NCI-H524 treated with DMSO at 0.1 percent for 48 hours (cell line): ENCODE measurements at regions not wholly inside any gene's neighbourhood (a gene's known extent, or its start where the extent isn't known, plus 50 kb on each side); places are given as distances from the start of the nearest gene placed in this dataset.

Experiments
- DNase-seq: peaks from one replicate; lab custom pipeline; 2025; lab: John Stamatoyannopoulos, UW

DNA sequence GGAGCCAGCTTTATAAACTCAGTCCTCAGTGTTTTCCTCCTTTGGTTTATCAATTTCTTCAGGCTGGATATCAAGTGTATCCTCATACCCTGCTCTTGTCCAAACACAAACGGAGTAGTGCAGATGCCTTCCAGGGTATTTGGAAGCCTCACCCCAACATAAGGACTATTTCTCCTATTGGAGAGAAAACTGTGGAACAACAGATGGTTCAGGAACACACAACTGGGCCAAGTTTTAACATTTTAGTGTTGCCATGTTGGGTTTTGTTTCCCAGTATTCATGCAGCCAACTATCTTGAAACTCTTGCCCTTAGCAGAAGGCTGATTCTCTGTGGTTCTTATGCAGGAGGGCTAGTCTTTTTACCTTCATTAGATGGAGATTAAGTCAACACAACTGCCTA lies 398.1 kb downstream of the GABRB3 start:
- no peak for DNase-seq

DNA sequence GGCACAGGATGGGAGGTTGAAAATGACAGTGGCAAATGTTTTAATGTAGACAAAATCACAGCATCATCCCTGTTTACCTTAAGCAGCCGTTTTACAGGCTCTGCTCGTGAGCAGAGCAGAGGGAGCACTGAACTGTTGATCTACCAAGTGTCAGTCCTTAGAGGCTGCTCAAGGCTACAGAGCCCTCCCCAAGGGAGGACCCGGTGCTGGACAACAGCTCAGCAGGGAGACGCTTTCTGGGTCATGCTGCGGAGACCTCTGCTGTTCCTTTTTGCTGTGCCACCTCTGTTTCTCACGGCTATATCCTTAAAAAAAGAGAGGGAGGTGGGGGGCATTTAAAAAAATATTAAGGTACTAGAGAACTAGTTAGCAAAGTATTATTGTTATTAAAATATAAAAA lies 400.2 kb downstream of the GABRB3 start:
- no peak for DNase-seq

DNA sequence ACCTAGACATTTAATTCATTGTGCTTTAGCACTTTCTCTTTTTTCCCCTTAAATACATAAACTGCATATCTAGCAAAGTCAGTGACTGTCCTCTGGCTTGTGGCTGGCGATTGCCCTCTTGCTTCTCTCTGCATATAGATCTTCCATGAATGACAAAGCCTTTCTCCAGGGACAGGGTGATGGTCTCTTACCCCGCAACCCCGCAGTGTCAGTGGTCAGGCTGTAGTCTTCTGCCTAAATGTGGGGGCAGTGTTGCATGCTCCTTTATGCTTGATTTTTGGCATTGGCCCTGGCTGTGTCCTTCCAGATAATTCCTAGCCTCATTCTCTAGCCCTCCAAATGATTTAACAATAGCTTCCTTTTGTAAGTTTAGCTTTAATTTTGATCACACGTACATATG lies 407.8 kb downstream of the GABRB3 start:
- DNase-seq, result no peak

DNA sequence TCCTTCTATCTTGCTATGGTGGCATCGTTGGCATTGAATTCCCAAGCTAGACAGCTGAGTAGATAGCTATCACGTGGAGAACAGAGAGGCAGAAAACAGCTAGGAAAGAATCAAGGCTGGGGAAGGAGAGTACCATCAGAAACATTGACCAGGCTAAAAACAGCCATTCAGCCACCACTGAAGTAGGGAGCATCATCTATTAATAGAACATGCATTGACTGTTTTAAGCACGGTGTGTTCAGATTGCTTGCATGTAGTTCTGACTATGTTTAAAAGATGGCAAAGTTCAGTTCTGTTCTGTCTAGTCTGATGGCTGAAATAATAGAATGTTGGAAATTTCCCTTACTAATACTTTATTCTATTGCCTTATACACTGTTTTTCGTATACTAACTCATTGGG lies 413.0 kb downstream of the GABRB3 start:
- no peak for DNase-seq

DNA sequence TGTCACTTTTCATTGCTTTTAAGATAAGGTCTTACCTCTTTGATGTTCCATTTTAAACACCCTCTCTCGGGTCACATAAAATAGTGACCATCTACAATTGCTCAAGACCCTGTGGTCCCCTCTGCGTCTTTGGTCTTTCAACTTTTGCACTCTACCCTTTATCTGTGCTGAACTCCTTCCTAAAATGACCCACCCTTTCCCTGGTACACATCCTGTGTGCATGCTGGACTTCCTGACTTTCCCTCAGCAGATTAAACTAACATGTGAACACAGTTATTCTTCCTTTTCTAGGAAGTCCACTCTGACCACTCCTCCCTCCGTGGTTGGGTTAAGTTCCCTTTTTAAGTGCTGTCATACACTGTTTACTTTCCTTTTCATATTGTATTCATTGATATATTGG lies 414.2 kb downstream of the GABRB3 start:
- DNase-seq, result no peak

DNA sequence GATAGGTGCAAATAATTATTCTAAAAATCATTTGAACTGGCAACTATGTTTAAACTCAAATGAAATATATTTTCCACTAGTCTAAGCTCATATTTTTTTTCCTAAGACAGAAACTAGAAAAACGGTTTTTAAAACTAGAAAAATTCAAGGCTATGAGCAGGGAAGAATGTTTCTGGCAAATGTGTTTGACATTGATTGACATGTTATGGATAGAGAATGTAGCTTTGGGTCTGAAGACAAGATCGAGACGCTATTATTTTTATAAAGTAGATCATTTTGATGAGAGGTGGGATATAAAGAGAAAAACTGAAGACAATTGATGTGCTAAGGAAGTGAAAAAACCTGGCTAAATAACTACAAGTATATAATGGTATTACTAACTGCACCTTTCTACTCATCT lies 415.2 kb downstream of the GABRB3 start:
- no peak for DNase-seq

DNA sequence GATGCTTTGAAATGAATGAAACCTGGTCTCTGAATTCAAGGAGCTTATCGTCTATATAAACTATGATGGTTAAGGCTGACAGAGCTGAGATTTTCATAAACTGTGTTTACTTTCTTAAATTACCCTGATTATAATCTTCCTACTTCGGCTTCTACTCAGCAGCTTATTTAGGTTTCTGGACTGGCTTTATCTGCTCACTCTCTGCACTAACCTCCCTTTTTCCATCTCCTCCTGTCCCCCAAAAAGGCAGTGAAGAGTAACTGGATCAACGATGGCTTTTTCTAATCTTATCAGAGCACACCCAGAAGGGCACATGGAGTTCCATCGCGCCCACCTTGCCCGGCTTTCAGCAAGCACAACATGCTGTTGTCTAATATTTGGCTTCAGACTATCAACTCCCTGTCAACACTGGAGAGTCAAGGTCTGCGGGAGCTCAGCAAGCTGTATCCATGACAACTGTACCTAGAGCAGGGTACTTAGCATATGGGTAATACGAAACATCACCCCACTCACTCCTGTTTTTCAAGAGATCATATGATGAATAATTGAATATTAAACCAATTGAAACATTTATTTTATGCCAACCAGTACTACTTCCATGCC lies 417.3 kb downstream of the GABRB3 start:
- DNase-seq, result peak; percentile 86

DNA sequence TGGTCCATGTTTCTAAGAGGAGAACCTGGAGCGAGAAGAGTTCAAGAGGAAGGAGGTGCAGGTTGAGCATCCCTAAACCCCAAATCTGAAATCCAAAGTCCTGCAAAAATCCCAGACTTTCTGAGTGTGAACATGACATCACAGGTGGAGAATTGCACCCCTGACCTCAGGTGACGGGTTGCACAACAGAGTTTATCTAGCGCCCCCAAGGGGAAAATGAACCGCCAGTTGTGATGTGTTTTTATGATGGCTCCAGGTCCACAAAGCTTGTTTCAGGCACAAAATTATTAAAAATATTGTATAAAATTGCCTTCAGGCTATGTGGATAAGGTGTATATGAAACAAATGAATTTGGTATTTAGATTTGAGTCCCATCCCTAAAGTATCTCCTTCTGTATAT lies 420.0 kb downstream of the GABRB3 start:
- no peak for DNase-seq

- no peak for DNase-seq
Measured at GRCh38 chr15:26352406-26352805, 420.5 kb downstream of the GABRB3 start.

DNA sequence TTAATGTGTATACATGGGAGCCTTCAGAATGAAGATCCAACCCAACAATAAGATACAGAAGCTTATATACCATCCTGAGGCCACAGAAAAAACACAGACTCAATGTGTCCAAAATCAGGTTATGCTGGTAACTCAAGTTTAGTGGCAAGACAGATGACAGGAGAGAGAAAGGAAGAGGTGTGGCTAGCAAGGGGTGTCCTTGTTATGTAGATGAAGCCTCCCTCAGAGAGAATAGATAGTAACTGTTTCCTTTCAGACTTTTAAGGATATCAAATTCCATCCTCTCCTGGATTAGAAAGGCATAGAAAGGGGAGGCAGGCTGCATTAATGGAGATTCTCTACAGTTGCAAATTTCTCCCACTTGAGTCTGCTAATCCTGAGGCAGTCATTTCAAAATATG lies 447.4 kb downstream of the GABRB3 start:
- no peak for DNase-seq

DNA sequence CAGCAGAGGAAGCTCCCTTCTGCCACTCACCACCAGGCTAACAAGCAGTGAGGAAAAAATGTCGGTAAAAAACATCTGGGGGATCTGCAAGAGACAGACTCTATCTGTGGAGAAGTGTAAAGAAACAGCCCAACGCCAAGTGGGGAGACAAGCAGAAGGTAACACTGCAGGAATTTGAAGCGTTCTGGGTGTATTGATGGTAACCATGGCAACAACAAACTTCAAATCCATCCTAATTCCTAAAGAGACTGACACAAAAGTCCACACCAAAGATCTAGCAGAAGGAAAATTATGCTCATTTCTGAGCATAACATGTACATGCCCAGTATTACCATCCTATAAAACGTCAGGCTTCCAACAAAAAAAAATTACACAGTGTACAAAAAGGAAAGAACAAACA lies 449.3 kb downstream of the GABRB3 start:
- no peak for DNase-seq

DNA sequence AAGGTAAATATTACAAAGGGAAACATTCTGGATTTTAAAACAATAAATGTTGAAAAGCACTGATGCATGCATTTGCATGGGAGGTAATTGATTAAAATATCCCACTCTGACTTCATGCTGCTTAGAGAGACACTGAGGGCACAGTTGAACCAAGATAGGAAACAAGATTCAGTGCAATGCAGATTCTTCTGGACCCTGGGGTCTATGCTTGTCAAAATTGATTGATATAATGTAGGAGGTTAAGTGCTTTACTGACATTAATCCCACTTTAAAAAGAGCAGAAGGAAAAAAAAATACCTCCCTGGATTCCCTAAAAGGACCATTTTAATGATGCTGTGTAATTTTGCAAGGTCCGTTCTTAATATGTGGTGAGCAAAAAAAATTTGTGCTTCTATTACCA lies 454.2 kb downstream of the GABRB3 start:
- DNase-seq, result no peak

DNA sequence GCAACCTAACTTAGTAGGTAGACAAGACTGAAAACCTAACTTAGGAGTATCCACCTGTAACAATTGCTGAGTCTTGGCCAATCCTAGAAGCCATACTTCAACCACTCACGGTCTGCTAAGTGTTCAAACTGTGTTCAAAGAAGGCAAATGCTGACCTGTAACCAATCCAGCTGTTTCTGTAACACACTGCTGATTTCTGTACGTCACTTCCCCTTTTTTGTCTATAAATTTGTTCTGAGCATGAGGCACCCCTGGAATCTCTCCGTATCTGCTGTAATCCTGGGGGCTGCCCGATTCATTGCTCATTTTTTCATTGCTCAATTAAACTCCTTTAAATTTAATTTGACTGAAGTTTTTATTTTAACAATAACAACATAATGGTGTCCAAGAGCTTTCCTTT lies 451.4 kb upstream of the ATP10A start:
- DNase-seq, result no peak

DNA sequence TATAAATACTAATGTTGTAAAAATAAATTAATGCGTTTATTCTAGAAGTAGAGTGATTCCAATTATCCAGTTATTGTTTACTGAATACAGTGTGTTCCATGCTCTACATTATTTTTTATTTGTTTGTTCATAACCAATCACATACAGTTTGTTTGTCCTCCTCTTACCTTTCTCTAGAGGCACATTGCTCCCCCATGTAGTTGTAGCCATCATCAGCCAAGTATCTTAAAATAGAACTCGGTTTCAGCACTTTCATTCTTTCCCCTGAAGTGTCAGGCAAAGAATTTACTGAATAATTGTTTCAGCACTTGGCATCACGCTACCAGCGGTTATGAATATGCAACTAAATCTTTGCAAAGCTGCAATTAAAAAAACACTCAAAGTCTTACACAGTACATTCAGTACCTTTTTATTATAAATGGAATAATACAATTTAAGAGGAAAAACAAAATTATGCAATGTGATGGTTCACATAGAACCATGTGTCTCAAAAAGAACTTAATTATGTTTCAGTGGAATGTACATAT lies 448.6 kb upstream of the ATP10A start:
- DNase-seq, result no peak

DNA sequence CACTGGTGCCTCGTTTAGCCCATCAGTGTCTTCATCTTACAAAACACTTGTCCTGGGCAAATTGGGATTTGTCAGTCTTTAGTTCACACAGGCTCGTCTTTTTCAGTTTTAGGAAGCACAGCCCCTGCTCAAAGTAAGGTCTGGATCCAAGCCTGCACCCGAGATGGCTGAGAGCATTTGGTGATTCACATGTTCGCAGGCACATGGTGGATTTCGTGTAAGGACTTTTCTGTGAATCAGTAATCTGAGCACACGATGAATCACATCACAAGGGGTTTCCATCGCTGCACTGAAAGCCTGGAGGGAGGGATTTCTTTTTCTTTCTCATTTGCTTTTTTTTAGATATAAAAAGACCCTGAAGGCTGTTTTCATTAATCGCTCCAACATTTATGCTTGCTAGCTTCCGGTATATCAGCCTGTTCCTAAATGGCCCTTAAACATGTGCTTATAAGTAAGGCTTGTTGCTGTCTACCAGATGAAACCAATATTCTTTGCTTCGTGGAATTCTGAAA lies 435.6 kb upstream of the ATP10A start:
- no peak for DNase-seq

DNA sequence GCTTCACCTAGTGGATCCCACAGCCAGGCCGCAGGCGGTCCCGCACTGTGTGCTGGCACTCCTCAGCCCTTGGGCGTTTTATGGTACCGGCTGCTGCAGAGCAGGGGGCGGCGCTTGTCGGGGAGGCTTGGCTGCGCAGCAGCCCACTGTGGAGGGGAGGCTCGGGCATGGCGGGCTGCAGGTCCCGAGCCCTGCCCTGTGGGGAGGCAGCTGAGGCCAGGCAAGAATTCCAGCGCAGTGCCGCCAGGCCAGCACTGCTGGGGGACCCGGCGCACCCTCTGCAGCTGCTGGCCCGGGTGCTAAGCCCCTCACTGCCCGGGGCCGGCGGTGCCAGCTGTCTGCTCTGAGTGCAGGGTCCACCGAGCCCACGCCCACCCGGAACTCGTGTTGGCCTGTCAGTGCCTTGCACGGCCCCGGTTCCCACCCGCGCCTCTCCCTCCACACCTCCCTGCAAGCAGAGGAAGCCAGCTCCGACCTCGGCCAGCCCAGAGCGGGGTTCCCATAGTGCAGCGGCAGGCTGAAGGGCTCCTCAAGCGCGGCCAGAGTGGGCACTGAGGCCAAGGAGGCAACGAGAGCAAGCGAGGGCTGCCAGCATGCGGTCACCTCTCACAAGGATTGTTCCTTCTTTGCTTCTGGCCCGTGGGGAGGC lies 435.0 kb upstream of the ATP10A start:
- DNase-seq, result no peak

- peak; percentile 56 for DNase-seq
Measured at GRCh38 chr15:26295336-26296085, 432.4 kb upstream of the ATP10A start.

DNA sequence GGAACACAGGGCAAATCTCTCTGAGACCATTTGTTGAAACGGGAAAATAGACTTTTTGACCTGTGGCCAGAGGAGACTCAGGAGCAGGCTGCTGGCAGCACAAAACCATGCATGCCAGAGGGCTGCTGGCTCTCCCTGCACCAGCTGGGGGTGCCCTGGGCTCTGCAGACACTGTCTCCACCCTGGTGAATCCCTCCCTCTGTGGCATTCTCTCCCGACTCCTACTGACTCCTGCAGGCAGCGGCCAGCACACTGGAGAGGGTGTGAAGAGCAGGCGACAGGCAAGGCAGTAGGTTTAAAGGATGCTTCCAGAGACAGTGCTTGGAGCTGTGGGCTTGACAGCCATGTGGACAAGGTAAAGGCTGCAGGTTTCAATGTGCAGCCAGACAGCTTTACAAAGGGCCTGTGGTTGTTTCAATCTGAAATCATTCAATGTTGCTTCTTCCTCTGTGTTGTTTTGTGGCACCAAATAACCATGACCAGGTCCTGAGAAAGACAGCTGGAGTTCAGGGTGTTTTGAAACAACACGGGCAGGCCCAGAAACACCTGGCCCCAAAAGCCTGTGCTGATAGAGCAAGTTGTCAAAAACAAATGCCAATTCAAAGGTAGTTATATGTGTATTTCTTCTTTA lies 431.0 kb upstream of the ATP10A start:
- peak; percentile 77 for DNase-seq

GRCh38 chr15:26287381-26287780 lies 424.3 kb upstream of the ATP10A start:
- no peak for DNase-seq

- DNase-seq, result no peak
Measured at GRCh38 chr15:26280281-26280680, 417.2 kb upstream of the ATP10A start.

- no peak for DNase-seq
Measured at GRCh38 chr15:26261966-26262365, 398.8 kb upstream of the ATP10A start.

DNA sequence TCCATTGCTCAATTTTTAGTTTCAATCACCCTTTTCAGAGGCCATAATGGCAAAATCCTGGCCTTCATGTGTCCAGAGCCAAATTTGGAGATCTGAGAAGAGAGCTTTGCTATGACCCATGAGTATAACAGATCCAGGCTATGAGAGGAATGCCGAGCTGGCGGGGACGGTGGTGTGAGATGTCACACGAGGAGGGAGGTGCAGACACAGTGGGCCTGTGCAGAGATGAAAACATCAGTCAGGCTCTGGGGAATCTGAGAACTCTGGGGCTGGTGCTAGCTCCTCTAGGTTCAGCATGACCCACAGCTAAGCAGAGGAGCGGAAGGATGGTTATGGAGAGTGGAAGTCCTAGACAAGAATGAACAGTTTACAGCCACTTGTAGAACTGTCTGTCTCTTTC lies 398.3 kb upstream of the ATP10A start:
- no peak for DNase-seq
